Panc1 (cell line): ENCODE measurements at regions not wholly inside any gene's neighbourhood (a gene's known extent, or its start where the extent isn't known, plus 50 kb on each side); places are given as distances from the start of the nearest gene placed in this dataset.

Experiments
- ATAC-seq: fragments of 200-7000 bp; cut with Tn5 transposase; 2 replicates; pipeline ENCODE4 v1.9.1; 2020; ENCODE audit warnings: mild to moderate bottlenecking, moderate library complexity
- BruUV-seq: library from RNA; stranded (reverse); fragments of 400-500 nt; replicated peaks from 2 replicates; lab custom pipeline; 2021; lab: Mats Ljungman, UMichigan
- CTCF ChIA-PET: fragments of 300-600 bp; sonication (Branson Sonifier 250); formaldehyde crosslinking; loops from one replicate; lab custom pipeline; 2022; ENCODE audit warnings: antibody characterized with exemption; lab: Charles Lee
- POLR2A ChIA-PET: fragments of 300-600 bp; sonication (Branson Sonifier 250); formaldehyde crosslinking; loops from one replicate; lab custom pipeline; 2022; ENCODE audit warnings: antibody characterized with exemption; lab: Charles Lee
- DNase-seq: peaks from one replicate; pipeline ENCODE4 v3.0.0-alpha.2; 2010; ENCODE audit warnings: low read depth, low spot score
- H3K27ac ChIP-seq: 2 replicates; pipeline ENCODE4 v1.5.1; 2011; ENCODE audit warnings: mild to moderate bottlenecking, low read length, inconsistent platforms
- H3K27me3 ChIP-seq: fragments of 200-500 bp; sonication (Bioruptor generic); 2 replicates; pipeline ENCODE4 v1.6.0; 2014; ENCODE audit warnings: low read length, inconsistent platforms; ENCODE audit not compliant: control insufficient read depth, insufficient read depth
- H3K36me3 ChIP-seq: fragments of 200-500 bp; sonication (Bioruptor generic); 2 replicates; pipeline ENCODE4 v1.5.1; 2014; ENCODE audit warnings: inconsistent platforms, mild to moderate bottlenecking, low read length, moderate library complexity; ENCODE audit not compliant: control insufficient read depth, insufficient read depth
- H3K4me1 ChIP-seq: 2 replicates; pipeline ENCODE4 v1.5.1; 2011; ENCODE audit warnings: inconsistent platforms, mild to moderate bottlenecking, low read length, moderate library complexity; ENCODE audit not compliant: control insufficient read depth, insufficient read depth
- H3K4me3 ChIP-seq, 2 experiments: 2 replicates each; pipeline ENCODE4 v1.5.1; 2011 to 2012; ENCODE audit warnings: low read depth in 2 of 2, low read length in 2 of 2, mild to moderate bottlenecking in 2 of 2, inconsistent platforms in 1 of 2, moderate library complexity in 1 of 2
- H3K9me3 ChIP-seq: fragments of 200-500 bp; sonication (Bioruptor generic); 2 replicates; pipeline ENCODE4 v1.5.1; 2014; ENCODE audit warnings: low read depth, mild to moderate bottlenecking, inconsistent platforms, low read length, moderate library complexity; ENCODE audit not compliant: control insufficient read depth, insufficient read depth
- CTCF ChIP-seq: fragments of 450-650 bp; IDR thresholded peaks from 2 replicates; pipeline ENCODE4 v1.5.1; 2017; ENCODE audit warnings: mild to moderate bottlenecking
- POLR2AphosphoS5 ChIP-seq: IDR thresholded peaks from 2 replicates; pipeline ENCODE4 v1.6.1; 2012; ENCODE audit warnings: mild to moderate bottlenecking, low read depth, low read length, moderate library complexity
- REST ChIP-seq, 2 experiments: IDR thresholded peaks; 2 replicates each; pipeline ENCODE4 v1.6.1; 2011 to 2012; ENCODE audit warnings: low read depth in 2 of 2, control low read depth in 1 of 2, low read length in 1 of 2, mild to moderate bottlenecking in 1 of 2, moderate library complexity in 1 of 2; ENCODE audit not compliant: insufficient read depth in 1 of 2
- SIN3A ChIP-seq: IDR thresholded peaks from 2 replicates; pipeline ENCODE4 v1.6.1; 2012; ENCODE audit warnings: low read depth, mild to moderate bottlenecking, low read length, moderate library complexity, borderline replicate concordance; ENCODE audit not compliant: insufficient read depth
- TCF7L2 ChIP-seq: IDR thresholded peaks from 2 replicates; pipeline ENCODE4 v1.6.1; 2011; ENCODE audit warnings: mild to moderate bottlenecking, low read depth, low read length, inconsistent platforms
- in situ Hi-C: cut with HindIII; loops from 2 replicates; pipeline ENCODE4 v1.10.0; 2016; ENCODE audit warnings: low sequenced_read_pairs, low pct_unique_long_range_greater_than_20kb
- intact Hi-C: fragments of 100-400 bp; cut with micrococcal nuclease; formaldehyde crosslinking; loops from one replicate; pipeline ENCODE4 v1.10.0; 2022; ENCODE audit not compliant: unreplicated experiment

GRCh38 chr6:6901205-6901719, 206.5 kb upstream of the RREB1 start:
- peak; percentile 51; the same call in 1 of the 2 replicates for ATAC-seq
- in situ Hi-C loops (no loop called here), intact Hi-C loops (no loop called here)
- Histone ChIP-seq H3K36me3 (no peaks in the 10 kb centered on the region), H3K27me3 (peaks cover 5% of the 10 kb centered on the region), H3K9me3 (no peaks in the 10 kb centered on the region), H3K27ac (no peak overlapping the region), H3K4me3 (no peak overlapping the region), H3K4me1 (no peaks in the 10 kb centered on the region)
- CTCF ChIA-PET: no interaction called here
- DNase-seq: no peak
- POLR2A ChIA-PET: no interaction called here
- TF ChIP-seq CTCF: no peak
- TF ChIP-seq TCF7L2: no peak
- no peak for TF ChIP-seq REST (IDR thresholded peaks at IDR 0.05; ENCODE audit: insufficient read depth in 1 of 2, low read depth in 2 of 2, low read length in 1 of 2)
- no peak for TF ChIP-seq POLR2AphosphoS5
- no peak for TF ChIP-seq SIN3A
- no TSS peak for BruUV-seq

- ATAC-seq: no peak
- H3K4me3 ChIP-seq: no peak overlapping the region
Measured at GRCh38 chr6:6901945-6902344, 205.8 kb upstream of the RREB1 start.

More at GRCh38 chr6:6901945-6902344, 205.8 kb upstream of the RREB1 start:
- BruUV-seq: no TSS peak
- no peak for DNase-seq
- TF ChIP-seq SIN3A: no peak
- no peak for TF ChIP-seq REST (IDR thresholded peaks at IDR 0.05; ENCODE audit: insufficient read depth in 1 of 2, low read depth in 2 of 2, low read length in 1 of 2)
- TF ChIP-seq POLR2AphosphoS5: no peak
- no peak for TF ChIP-seq CTCF
- no peak for TF ChIP-seq TCF7L2
- ChIA-PET POLR2A (no interaction called here), CTCF (no interaction called here)
- Histone ChIP-seq H3K27ac (no peak overlapping the region), H3K27me3 (peaks cover 5% of the 10 kb centered on the region), H3K36me3 (no peaks in the 10 kb centered on the region), H3K4me1 (no peaks in the 10 kb centered on the region), H3K9me3 (no peaks in the 10 kb centered on the region)
- in situ Hi-C loops (no loop called here), intact Hi-C loops (no loop called here)
